ENCODE measurements at regions not wholly inside any gene's neighbourhood (a gene's known extent, or its start where the extent isn't known, plus 50 kb on each side); places are given as distances from the start of the nearest gene placed in this dataset.
A peak's percentile ranks its signal among the peaks of the same experiment; 100 is the strongest.

- no peaks in the 10 kb centered on the region for H3K4me1 ChIP-seq (ENCODE audit: control insufficient read depth in 1 of 2, insufficient read depth in 2 of 2, low read depth in 1 of 2, low read length in 1 of 2)
- H3F3A ChIP-seq (replicated peaks; ENCODE audit: insufficient read depth) = no peaks in the 10 kb centered on the region
- no peak overlapping the region for H3K4me2 ChIP-seq
- ChIA-PET POLR2A (no interaction called here), CTCF (interaction anchor here (1.0 to 1.3 kb wide), 3 partner anchors 46 to 237 kb away, joined by 3 to 5 read pairs (median 3); no protein-coding TSS in a partner anchor)
- peak overlapping the region in 1 of 2 experiments; percentile 18; a peak in 1 of 4 replicates for H3K27ac ChIP-seq (ENCODE audit: low read depth in 2 of 2, low read length in 1 of 2)
- no peaks in the 10 kb centered on the region for H3K27me3 ChIP-seq (ENCODE audit: insufficient read depth)
- no peaks in the 10 kb centered on the region for H3K79me2 ChIP-seq (ENCODE audit: insufficient read depth)
- no peak overlapping the region for H3K9ac ChIP-seq
- H2AFZ ChIP-seq (ENCODE audit: low read depth) = no peak overlapping the region
- H3K36me3 ChIP-seq (replicated peaks in 1 of 2; ENCODE audit: control insufficient read depth in 1 of 2, insufficient read depth in 2 of 2, low read length in 1 of 2) = no peaks in the 10 kb centered on the region
- H3K4me3 ChIP-seq (ENCODE audit: low read depth in 2 of 2, low read length in 1 of 2) = no peak overlapping the region
- H4K20me1 ChIP-seq (ENCODE audit: insufficient read depth) = no peaks in the 10 kb centered on the region
- DNase-seq = no peak
- TF ChIP-seq MEF2A (IDR thresholded peaks at IDR 0.05; ENCODE audit: borderline replicate concordance, low read depth) = no peak
- H3K9me2 ChIP-seq = no peaks in the 10 kb centered on the region
- WGBS (ENCODE audit: low lambda C conversion rate) = 83% methylated on average over 4 of the region's 4 CpGs
- H3K9me3 ChIP-seq = no peaks in the 10 kb centered on the region
Observed at GRCh38 chr11:26219183-26220117, 112.5 kb upstream of the ANO3 start.

GRCh38 chr11:26225646-26226045 is 106.3 kb upstream of the ANO3 start:
- Histone ChIP-seq H3K27me3 (ENCODE audit: insufficient read depth) (no peaks in the 10 kb centered on the region), H3K4me2 (no peak overlapping the region), H3K27ac (ENCODE audit: low read depth in 2 of 2, low read length in 1 of 2) (no peak overlapping the region), H3K4me1 (ENCODE audit: control insufficient read depth in 1 of 2, insufficient read depth in 2 of 2, low read depth in 1 of 2, low read length in 1 of 2) (peaks cover 0 to 17% of the 10 kb centered on the region in 2 experiments; a peak in 3 of 4 replicates), H3K9me3 (no peaks in the 10 kb centered on the region), H3F3A (replicated peaks; ENCODE audit: insufficient read depth) (peaks cover 32% of the 10 kb centered on the region), H3K79me2 (ENCODE audit: insufficient read depth) (no peaks in the 10 kb centered on the region), H4K20me1 (ENCODE audit: insufficient read depth) (no peaks in the 10 kb centered on the region), H3K9ac (no peak overlapping the region), H3K9me2 (no peaks in the 10 kb centered on the region), H3K36me3 (replicated peaks in 1 of 2; ENCODE audit: control insufficient read depth in 1 of 2, insufficient read depth in 2 of 2, low read length in 1 of 2) (no peaks in the 10 kb centered on the region), H2AFZ (ENCODE audit: low read depth) (no peak overlapping the region; the same call in 1 of the 2 replicates), H3K4me3 (ENCODE audit: low read depth in 2 of 2, low read length in 1 of 2) (no peak overlapping the region)
- no peak for TF ChIP-seq MEF2A (IDR thresholded peaks at IDR 0.05; ENCODE audit: borderline replicate concordance, low read depth)
- TF ChIP-seq TEAD4 (IDR thresholded peaks at IDR 0.05; ENCODE audit: borderline replicate concordance, insufficient read depth) = no peak
- TF ChIP-seq FOSL2 (IDR thresholded peaks at IDR 0.05; ENCODE audit: borderline replicate concordance, low read depth) = no peak
- TF ChIP-seq NFIC (IDR thresholded peaks at IDR 0.05; ENCODE audit: borderline replicate concordance) = no peak
- no peak for TF ChIP-seq RCOR1 (IDR thresholded peaks at IDR 0.05; ENCODE audit: low read length)
- TF ChIP-seq TCF12 (IDR thresholded peaks at IDR 0.05) = no peak
- TF ChIP-seq SMC3 (IDR thresholded peaks at IDR 0.05; ENCODE audit: low read depth, low read length) = no peak
- TF ChIP-seq GABPA (IDR thresholded peaks at IDR 0.05; ENCODE audit: low read depth) = no peak
- no peak for TF ChIP-seq ZBTB33 (IDR thresholded peaks at IDR 0.05; ENCODE audit: borderline replicate concordance, low read depth)
- TF ChIP-seq MAX (IDR thresholded peaks at IDR 0.05; ENCODE audit: low read depth) = no peak
- TF ChIP-seq CHD2 (IDR thresholded peaks at IDR 0.05; ENCODE audit: low read length, partially characterized antibody) = no peak
- TF ChIP-seq RFX5 (IDR thresholded peaks at IDR 0.05; ENCODE audit: low read length) = no peak
- TF ChIP-seq RXRA (IDR thresholded peaks at IDR 0.05; ENCODE audit: borderline replicate concordance, low read depth) = no peak
- WGBS (ENCODE audit: low lambda C conversion rate) = 94% methylated on average over 1 of the region's 1 CpG
- no peak for DNase-seq
- ChIA-PET POLR2A (no interaction called here), CTCF (interaction anchor here (1.2 kb wide), 1 partner anchor 58 kb away, joined by 3 read pairs; no protein-coding TSS in a partner anchor)

Measured in SK-N-SH (cell line).